ENCODE measurements at regions not wholly inside any gene's neighbourhood (a gene's known extent, or its start where the extent isn't known, plus 50 kb on each side); places are given as distances from the start of the nearest gene placed in this dataset.
"Not testable (repeated sequence)": the region's sequence is repeated elsewhere in the genome, so short reads cannot be mapped to it uniquely, and the experiment has no call there.

- DNase-seq: no peak
These were observed 206.1 kb downstream of the KCNJ2 start for GRCh38 chr17:70375406-70375805.

GRCh38 chr17:70375813-70376770, 206.8 kb downstream of the KCNJ2 start:
- DNase-seq: no peak

DNA sequence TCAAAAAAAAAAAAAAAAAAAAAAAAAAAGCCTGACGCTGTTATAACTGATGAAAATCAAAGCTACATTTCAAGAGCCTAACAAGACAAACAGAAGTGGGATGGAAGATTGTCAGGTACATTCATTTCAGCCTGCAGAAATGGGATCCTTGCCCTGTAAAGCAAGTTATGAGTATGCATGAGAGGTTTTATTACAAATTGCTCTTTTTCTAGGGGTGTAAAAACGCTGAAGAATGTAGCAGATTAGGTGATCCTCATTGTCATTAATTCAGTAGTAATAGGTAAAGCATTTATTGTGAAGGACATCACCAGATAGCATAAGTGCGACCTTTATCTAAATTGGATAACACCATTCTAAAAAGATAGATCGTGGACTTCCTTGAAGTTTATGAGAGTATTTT, 208.3 kb downstream of the KCNJ2 start:
- no peak for DNase-seq

DNA sequence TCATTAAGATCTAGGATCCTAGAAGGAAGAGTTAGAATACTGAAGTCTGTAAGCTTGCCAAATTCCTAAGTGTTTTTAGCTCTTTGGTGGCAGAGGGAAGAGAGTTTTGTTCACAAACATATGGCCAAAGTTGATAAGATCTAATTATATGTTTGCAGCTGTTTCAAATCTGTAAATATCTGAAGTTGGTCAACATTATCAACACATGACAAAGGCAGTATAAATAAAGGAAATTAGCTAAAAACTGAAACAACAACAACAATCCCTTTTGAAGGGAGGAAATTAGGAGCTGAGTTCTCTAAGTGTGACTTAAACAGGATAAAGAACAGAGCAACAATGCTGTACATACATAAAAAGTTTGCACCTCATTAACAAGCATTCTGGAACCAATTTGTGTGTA, 208.7 kb downstream of the KCNJ2 start:
- DNase-seq: no peak

GRCh38 chr17:70379945-70380344, 210.6 kb downstream of the KCNJ2 start:
- DNase-seq: no peak

GRCh38 chr17:70381916-70382315, 212.6 kb downstream of the KCNJ2 start:
- not testable (repeated sequence) for DNase-seq

- DNase-seq: no peak
These were observed 219.0 kb downstream of the KCNJ2 start for GRCh38 chr17:70388326-70388725.

- not testable (repeated sequence) for DNase-seq
These were observed 220.0 kb downstream of the KCNJ2 start for GRCh38 chr17:70389232-70389757.

DNA sequence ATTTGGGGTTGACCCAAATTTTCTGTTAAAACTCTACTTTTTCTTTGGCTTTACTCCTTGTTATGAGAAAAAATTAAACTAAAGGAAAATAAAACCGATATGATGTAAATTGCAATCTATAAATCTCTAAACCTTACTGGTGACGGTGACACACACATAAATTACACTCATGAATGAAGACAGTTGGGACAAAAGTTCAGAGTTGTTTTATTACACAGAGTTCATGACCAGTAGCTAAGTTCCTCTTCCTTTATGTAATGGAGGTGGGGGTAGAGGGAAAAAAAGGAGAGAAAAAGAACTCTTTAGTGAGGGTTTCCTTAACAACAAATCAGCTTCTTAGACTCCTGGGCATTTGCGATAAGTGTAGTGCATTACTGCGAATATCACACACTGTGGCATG, 220.7 kb downstream of the KCNJ2 start:
- DNase-seq: no peak

GRCh38 chr17:70394473-70395232, 225.3 kb downstream of the KCNJ2 start:
- DNase-seq: no peak

- DNase-seq: peak; percentile 97
These were observed 236.3 kb downstream of the KCNJ2 start for GRCh38 chr17:70405492-70406220.

- peak; percentile 27 for DNase-seq
These were observed 238.2 kb downstream of the KCNJ2 start for GRCh38 chr17:70407506-70407905.

- DNase-seq: no peak
These were observed 239.4 kb downstream of the KCNJ2 start for GRCh38 chr17:70408768-70409167.

DNA sequence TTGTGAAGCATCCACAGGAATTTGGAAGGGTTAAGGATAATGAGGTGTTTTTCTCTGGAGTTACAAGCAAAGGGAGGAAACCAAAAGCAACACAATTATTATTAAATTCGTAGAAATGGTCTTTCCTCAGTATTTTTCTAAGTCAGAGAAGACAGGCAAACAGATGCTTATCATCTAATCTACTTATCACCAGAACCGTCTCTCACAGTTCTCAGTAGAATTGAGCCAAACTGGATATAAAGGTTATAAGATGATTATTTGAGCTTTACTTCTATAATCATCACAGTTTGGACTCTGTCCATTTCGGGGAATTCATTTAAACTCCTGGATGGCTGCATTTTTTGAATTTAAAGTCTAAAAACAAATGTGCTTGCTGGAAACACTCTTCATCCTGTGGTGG, 245.0 kb downstream of the KCNJ2 start:
- no peak for DNase-seq

GRCh38 chr17:70420861-70421445, 251.6 kb downstream of the KCNJ2 start:
- DNase-seq: peak; percentile 6

GRCh38 chr17:70422862-70423261, 253.5 kb downstream of the KCNJ2 start:
- no peak for DNase-seq

DNA sequence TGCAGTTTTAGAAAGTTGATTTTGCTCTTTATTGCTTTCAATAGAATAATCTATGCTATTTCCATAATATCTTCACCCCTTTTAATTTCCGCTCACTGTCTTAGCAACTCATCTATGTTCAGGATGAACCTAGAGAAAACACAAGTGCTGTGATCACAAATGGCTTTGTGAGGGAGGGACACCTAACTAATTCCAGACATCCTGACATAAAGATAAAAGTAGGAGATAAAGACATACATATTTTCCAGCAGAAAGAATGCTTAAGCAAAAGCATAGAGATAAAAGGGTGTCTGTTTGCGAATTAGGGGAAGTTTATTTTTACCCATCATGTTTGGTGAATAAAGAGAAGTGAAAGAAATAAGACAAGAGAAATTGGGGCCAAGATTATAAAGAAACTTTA, 254.2 kb downstream of the KCNJ2 start:
- DNase-seq: no peak

GRCh38 chr17:70426752-70427151, 257.4 kb downstream of the KCNJ2 start:
- DNase-seq: no peak

- DNase-seq: no peak
These were observed 265.5 kb downstream of the KCNJ2 start for GRCh38 chr17:70434536-70435490.

GRCh38 chr17:70437656-70438055, 268.3 kb downstream of the KCNJ2 start:
- no peak for DNase-seq

GRCh38 chr17:70446446-70446845, 277.1 kb downstream of the KCNJ2 start:
- no peak for DNase-seq

Data from fibroblast of skin of back (primary cell).